H1 (cell line): ENCODE measurements at regions not wholly inside any gene's neighbourhood (a gene's known extent, or its start where the extent isn't known, plus 50 kb on each side); places are given as distances from the start of the nearest gene placed in this dataset.

Experiments
- CTCF ChIA-PET: fragments of 300-600 bp; sonication (Branson Sonifier 250); formaldehyde crosslinking; loops from one replicate; lab custom pipeline; 2021; ENCODE audit not compliant: partially characterized antibody; lab: Charles Lee
- POLR2A ChIA-PET: fragments of 300-600 bp; sonication (Branson Sonifier 250); formaldehyde crosslinking; loops from one replicate; lab custom pipeline; 2021; ENCODE audit warnings: inconsistent platforms; ENCODE audit not compliant: partially characterized antibody; lab: Charles Lee
- DNase-seq, 2 experiments: peaks; one replicate each; pipeline versions ENCODE4 v3.0.0 to v3.0.0-alpha.2; 2010 to 2022; ENCODE audit warnings: low spot score in 2 of 2, low read depth in 1 of 2, mixed read lengths in 1 of 2
- FAIRE-seq: peaks from 2 replicates; lab custom pipeline; 2011; peaks lifted over from hg19 to GRCh38; lab: Jason Lieb, UNC
- H2AFZ ChIP-seq: 2 replicates; pipeline ENCODE4 v1.8.1; 2012; ENCODE audit warnings: low read length, inconsistent platforms
- H2AK5ac ChIP-seq: 2 replicates; pipeline ENCODE4 v1.6.1; 2013; ENCODE audit warnings: low read depth, low read length
- H2BK120ac ChIP-seq: replicated peaks from 2 replicates; pipeline ENCODE3; 2013; ENCODE audit warnings: low read depth, low read length, inconsistent platforms
- H2BK12ac ChIP-seq: 2 replicates; pipeline ENCODE4 v1.6.1; 2013; ENCODE audit warnings: low read depth, low read length
- H2BK15ac ChIP-seq: 2 replicates; pipeline ENCODE4 v1.6.1; 2013; ENCODE audit warnings: low read length
- H2BK20ac ChIP-seq: 2 replicates; pipeline ENCODE4 v1.6.1; 2013; ENCODE audit warnings: low read length
- H2BK5ac ChIP-seq: 2 replicates; pipeline ENCODE4 v1.6.1; 2013; ENCODE audit warnings: low read depth, low read length
- H3K14ac ChIP-seq: 2 replicates; pipeline ENCODE4 v1.6.1; 2013; ENCODE audit warnings: inconsistent platforms; ENCODE audit not compliant: insufficient read length
- H3K18ac ChIP-seq: 2 replicates; pipeline ENCODE4 v1.6.1; 2013; ENCODE audit warnings: low read length; ENCODE audit errors: extremely low read depth
- H3K23ac ChIP-seq: 2 replicates; pipeline ENCODE4 v1.6.1; 2013; ENCODE audit warnings: inconsistent platforms; ENCODE audit not compliant: insufficient read length
- H3K23me2 ChIP-seq: 2 replicates; pipeline ENCODE4 v1.6.1; 2013; ENCODE audit warnings: low read depth, low read length
- H3K27ac ChIP-seq: 2 replicates; pipeline ENCODE4 v1.6.1; 2011; ENCODE audit warnings: low read depth, low read length, inconsistent platforms
- H3K27me3 ChIP-seq, 4 experiments: replicated peaks in 1 of 4; 1 replicate in 1 of 4; 2 replicates in 3 of 4; pipeline versions ENCODE4 v1.6.1 to v1.8.1; 2011 to 2013; ENCODE audit warnings: low read length in 3 of 4, mild to moderate bottlenecking in 3 of 4, inconsistent platforms in 2 of 4, mixed read lengths in 2 of 4, moderate library complexity in 1 of 4; ENCODE audit not compliant: control insufficient read depth in 3 of 4, insufficient read depth in 3 of 4; ENCODE audit errors: extremely low read depth in 1 of 4
- H3K36me3 ChIP-seq, 4 experiments: 2 replicates each; pipeline versions ENCODE4 v1.6.1 to v1.8.1; 2011 to 2013; ENCODE audit warnings: mild to moderate bottlenecking in 4 of 4, low read length in 3 of 4, moderate library complexity in 2 of 4, control low read depth in 1 of 4, inconsistent platforms in 1 of 4; ENCODE audit not compliant: insufficient read depth in 4 of 4, control insufficient read depth in 2 of 4
- H3K4ac ChIP-seq: replicated peaks from 2 replicates; pipeline ENCODE3; 2013; ENCODE audit warnings: low read length, low read depth, mixed read lengths, inconsistent platforms; ENCODE audit not compliant: insufficient read length
- H3K4me1 ChIP-seq, 4 experiments: replicated peaks in 1 of 4; 1 replicate in 1 of 4; 2 replicates in 3 of 4; pipeline versions ENCODE4 v1.6.1 to v1.8.1; 2011 to 2013; ENCODE audit warnings: low read length in 3 of 4, inconsistent platforms in 2 of 4, mixed read lengths in 1 of 4; ENCODE audit not compliant: insufficient read depth in 4 of 4, control insufficient read depth in 3 of 4
- H3K4me2 ChIP-seq, 2 experiments: 2 replicates each; pipeline versions ENCODE4 v1.6.1 to v1.8.1; 2011 to 2013; ENCODE audit warnings: low read depth in 2 of 2, low read length in 2 of 2, control low read depth in 1 of 2, inconsistent platforms in 1 of 2, mild to moderate bottlenecking in 1 of 2; ENCODE audit not compliant: insufficient read depth in 1 of 2
- H3K4me3 ChIP-seq, 4 experiments: fragments of 200-600, 300-600 bp in 1 of 4; sonication (generic), shearing (Covaris generic), sonication (Bioruptor Twin) in 1 of 4; 2 replicates each; pipeline versions ENCODE4 v1.5.1 to v1.8.1; 2011 to 2016; ENCODE audit warnings: low read length in 4 of 4, low read depth in 3 of 4, control low read depth in 2 of 4, inconsistent platforms in 2 of 4, mild to moderate bottlenecking in 2 of 4, mixed read lengths in 1 of 4, moderate library complexity in 1 of 4; ENCODE audit not compliant: insufficient read depth in 2 of 4; ENCODE audit errors: extremely low read depth in 1 of 4
- H3K56ac ChIP-seq: replicated peaks from 2 replicates; pipeline ENCODE3; 2013; ENCODE audit warnings: low read depth, mild to moderate bottlenecking, mixed read lengths, low read length, inconsistent platforms; ENCODE audit not compliant: insufficient read length
- H3K79me1 ChIP-seq: 2 replicates; pipeline ENCODE4 v1.6.1; 2013; ENCODE audit warnings: low read depth, low read length, control low read depth
- H3K79me2 ChIP-seq, 2 experiments: 2 replicates each; pipeline versions ENCODE4 v1.6.1 to v1.8.1; 2012 to 2013; ENCODE audit warnings: low read length in 2 of 2, mild to moderate bottlenecking in 2 of 2, inconsistent platforms in 1 of 2; ENCODE audit not compliant: insufficient read depth in 2 of 2, control insufficient read depth in 1 of 2
- H3K9ac ChIP-seq, 4 experiments: replicated peaks in 1 of 4; 1 replicate in 1 of 4; 2 replicates in 3 of 4; pipeline versions ENCODE4 v1.6.1 to v1.8.1; 2011 to 2013; ENCODE audit warnings: low read depth in 3 of 4, low read length in 3 of 4, control low read depth in 2 of 4, mild to moderate bottlenecking in 2 of 4, moderate library complexity in 2 of 4, inconsistent platforms in 1 of 4; ENCODE audit errors: extremely low read depth in 1 of 4
- H3K9me3 ChIP-seq, 2 experiments: 2 replicates each; pipeline versions ENCODE4 v1.6.1 to v1.8.1; 2012 to 2013; ENCODE audit warnings: mild to moderate bottlenecking in 2 of 2, moderate library complexity in 2 of 2, control low read depth in 1 of 2, inconsistent platforms in 1 of 2, low read depth in 1 of 2, low read length in 1 of 2, mixed read lengths in 1 of 2; ENCODE audit not compliant: insufficient read depth in 2 of 2
- H4K20me1 ChIP-seq, 2 experiments: replicated peaks in 1 of 2; 2 replicates each; pipeline versions ENCODE3 to v1.8.1; 2011 to 2013; ENCODE audit warnings: inconsistent platforms in 2 of 2, low read length in 2 of 2, mild to moderate bottlenecking in 1 of 2; ENCODE audit not compliant: insufficient read depth in 2 of 2, control insufficient read depth in 1 of 2
- H4K5ac ChIP-seq: 2 replicates; pipeline ENCODE4 v1.6.1; 2013; ENCODE audit warnings: low read length, low read depth, mixed read lengths, inconsistent platforms; ENCODE audit not compliant: insufficient read length
- H4K8ac ChIP-seq: 2 replicates; pipeline ENCODE4 v1.8.0; 2013; ENCODE audit warnings: mild to moderate bottlenecking, moderate library complexity, low read length, inconsistent platforms; ENCODE audit not compliant: insufficient read depth; ENCODE audit errors: extremely low read depth
- H4K91ac ChIP-seq: replicated peaks from 2 replicates; pipeline ENCODE3; 2013; ENCODE audit warnings: low read length, mixed read lengths, inconsistent platforms; ENCODE audit not compliant: insufficient read length
- HDAC6 ChIP-seq: IDR thresholded peaks from one replicate; pipeline ENCODE4 v1.7.1; 2012; ENCODE audit warnings: low read depth, mild to moderate bottlenecking, inconsistent platforms, low read length, moderate library complexity
- JUND ChIP-seq: IDR thresholded peaks from 2 replicates; pipeline ENCODE4 v1.6.1; 2011; ENCODE audit warnings: mild to moderate bottlenecking, improper control_type of control experiment, low read length
- KDM4A ChIP-seq: IDR thresholded peaks from one replicate; pipeline ENCODE4 v1.7.1; 2012; ENCODE audit warnings: low read depth, mild to moderate bottlenecking, moderate library complexity, low read length, inconsistent platforms; ENCODE audit not compliant: severe bottlenecking
- PHF8 ChIP-seq: fragments of 200-600 bp; sonication (generic); conservative IDR thresholded peaks from 2 replicates; pipeline ENCODE4 v1.7.1; 2012; ENCODE audit warnings: low read depth, mild to moderate bottlenecking, inconsistent platforms, low read length, moderate library complexity
- SIN3A ChIP-seq, 2 experiments: IDR thresholded peaks in 1 of 2; conservative IDR thresholded peaks in 1 of 2; 2 replicates each; pipeline ENCODE4 v1.6.1; 2011 to 2012; ENCODE audit warnings: low read length in 2 of 2, improper control_type of control experiment in 1 of 2, low read depth in 1 of 2, mild to moderate bottlenecking in 1 of 2
- SIRT6 ChIP-seq: IDR thresholded peaks from one replicate; pipeline ENCODE4 v1.7.1; 2012; ENCODE audit warnings: low read length, inconsistent platforms
- USF2 ChIP-seq: IDR thresholded peaks from 2 replicates; pipeline ENCODE4 v1.6.1; 2011; ENCODE audit warnings: low read length, improper control_type of control experiment
- WGBS, 2 experiments: shearing (Covaris generic) in 1 of 2; methylation state at CpG; one replicate each; pipeline versions ENCODE4 v1.1.6 to v1.1.7; 2013 to 2015; ENCODE audit warnings: low lambda C conversion rate in 2 of 2, mixed read lengths in 2 of 2, inconsistent platforms in 1 of 2, low coverage in 1 of 2, missing lambda C conversion rate in 1 of 2; ENCODE audit not compliant: insufficient replicate concordance in 2 of 2, insufficient coverage in 1 of 2, insufficient read length in 1 of 2; ENCODE audit errors: extremely low coverage in 1 of 2, missing lambda C conversion rate in 1 of 2; 5-methylcytosine and 5-hydroxymethylcytosine counted together

- H3K4ac ChIP-seq: no peak overlapping the region
- no peak overlapping the region for H2BK20ac ChIP-seq
- no peak overlapping the region for H2BK15ac ChIP-seq
- no peaks in the 10 kb centered on the region for H3K79me1 ChIP-seq
- H3K4me2 ChIP-seq: no peak overlapping the region
- no peak overlapping the region for H3K4me3 ChIP-seq
- H2BK5ac ChIP-seq: no peak overlapping the region
- H2BK12ac ChIP-seq: no peak overlapping the region
- H3K23me2 ChIP-seq: no peaks in the 10 kb centered on the region
- H4K20me1 ChIP-seq: no peaks in the 10 kb centered on the region
- H3K23ac ChIP-seq: no peak overlapping the region
- H2AFZ ChIP-seq: no peak overlapping the region
- TF ChIP-seq PHF8 (no peak), SIN3A (conservative IDR thresholded peaks at IDR 0.05 in 1 of 2, IDR thresholded peaks at IDR 0.05 in 1 of 2; ENCODE audit: low read depth in 1 of 2, low read length in 2 of 2) (no peak), USF2 (no peak), SIRT6 (no peak), KDM4A (no peak), HDAC6 (no peak), JUND (no peak)
- ChIA-PET POLR2A (no interaction called here), CTCF (interaction anchor here (1.3 to 1.4 kb wide), 2 partner anchors 10 to 11 kb away, joined by 5 read pairs; no protein-coding TSS in a partner anchor)
- no peak overlapping the region for H3K9ac ChIP-seq
- no peaks in the 10 kb centered on the region for H3K79me2 ChIP-seq
- no peak for FAIRE-seq
- H4K5ac ChIP-seq: no peak overlapping the region
- H3K4me1 ChIP-seq: peaks cover 0 to 8% (median 3%) of the 10 kb centered on the region in 4 experiments; a peak in 2 of 7 replicates
- H3K36me3 ChIP-seq: no peaks in the 10 kb centered on the region
- no peak overlapping the region for H3K18ac ChIP-seq
- H2BK120ac ChIP-seq: no peak overlapping the region
- no peak overlapping the region for H2AK5ac ChIP-seq
- no peak overlapping the region for H3K56ac ChIP-seq
- 71% methylated on average over 4 of the region's 4 CpGs; no CpG with 5 or more reads in 1 of the 2 experiments for WGBS, 2 experiments
- H4K8ac ChIP-seq: no peak overlapping the region
- H3K14ac ChIP-seq: no peak overlapping the region
- no peak overlapping the region for H4K91ac ChIP-seq
- no peaks in the 10 kb centered on the region for H3K27me3 ChIP-seq
- H3K27ac ChIP-seq: no peak overlapping the region
- no peaks in the 10 kb centered on the region; a peak in 1 of 4 replicates for H3K9me3 ChIP-seq
- no peak for DNase-seq
Observed at GRCh38 chr7:131959106-131959812, 402.8 kb upstream of the PODXL start.
